ENCODE measurements at regions not wholly inside any gene's neighbourhood (a gene's known extent, or its start where the extent isn't known, plus 50 kb on each side); places are given as distances from the start of the nearest gene placed in this dataset.

DNA sequence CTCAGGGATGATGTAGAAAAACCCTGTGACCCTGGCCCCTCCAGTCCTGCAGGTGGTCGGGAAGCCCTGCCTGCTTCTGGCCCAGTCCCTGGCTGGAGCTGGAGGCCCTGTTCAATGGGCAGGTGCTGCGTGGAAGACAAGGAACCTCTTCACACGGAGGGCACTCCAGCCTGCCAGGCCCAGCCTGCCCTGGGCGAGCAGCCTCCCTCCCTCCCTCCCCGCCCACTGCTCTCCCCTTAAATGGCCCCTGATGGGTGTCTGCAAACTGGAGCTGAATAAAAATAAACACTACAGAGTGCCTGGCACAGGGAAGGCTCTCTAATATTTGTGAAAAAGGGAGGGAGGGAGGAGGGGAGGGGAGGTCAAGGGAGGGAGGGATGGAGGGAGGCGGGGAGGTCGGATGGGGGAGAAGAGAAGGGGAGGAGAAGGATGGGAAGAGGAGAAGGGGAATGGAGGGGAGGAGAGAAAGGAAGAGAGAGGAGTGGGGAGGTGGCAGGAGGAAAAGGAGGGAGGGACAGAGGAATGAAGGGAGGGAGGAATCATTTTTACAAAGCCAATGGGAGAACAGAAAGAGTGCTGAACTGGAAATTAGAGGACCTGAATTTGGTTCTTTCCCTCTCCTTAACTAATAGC is 222.8 kb upstream of the TNRC6C start:
- Mint-ChIP-seq H3K27ac (no peak overlapping the region), H3K9me3 (peaks cover 0 to 25% (median 7%) of the 10 kb centered on the region in 11 donors), H3K27me3 (peaks cover 0 to 41% (median 6%) of the 10 kb centered on the region in 5 donors), H3K36me3 (peaks cover 0 to 15% (median 5%) of the 10 kb centered on the region in 5 donors), H3K4me3 (no peak overlapping the region), H3K4me1 (peaks cover 0 to 1% (median 0%) of the 10 kb centered on the region in 7 donors)
- POLR2A ChIA-PET, result no interaction called here
- Histone ChIP-seq H3K4me1 (ENCODE audit: control insufficient read depth in 2 of 2, insufficient read depth in 2 of 2, low read length in 2 of 2) (no peaks in the 10 kb centered on the region), H3K27me3 (ENCODE audit: control insufficient read depth in 2 of 2, insufficient read depth in 2 of 2, low read length in 2 of 2) (peaks cover 0 to 5% of the 10 kb centered on the region in 2 donors), H3K27ac (ENCODE audit: low read depth, low read length) (no peak overlapping the region), H3K4me3 (ENCODE audit: low read length) (no peak overlapping the region), H3K36me3 (ENCODE audit: control insufficient read depth in 2 of 3, insufficient read depth in 3 of 3, low read length in 3 of 3) (no peaks in the 10 kb centered on the region), H3K9me3 (ENCODE audit: control insufficient read depth in 2 of 3, low read length in 3 of 3) (no peaks in the 10 kb centered on the region)
- DNase-seq, result no peak
- ATAC-seq, result no peak
- CTCF ChIA-PET, result interaction anchor here (0.8 kb wide), 1 partner anchor 193 kb away, joined by 4 read pairs; no protein-coding TSS in a partner anchor
- intact Hi-C loops (cut with micrococcal nuclease), result no loop called here

DNA sequence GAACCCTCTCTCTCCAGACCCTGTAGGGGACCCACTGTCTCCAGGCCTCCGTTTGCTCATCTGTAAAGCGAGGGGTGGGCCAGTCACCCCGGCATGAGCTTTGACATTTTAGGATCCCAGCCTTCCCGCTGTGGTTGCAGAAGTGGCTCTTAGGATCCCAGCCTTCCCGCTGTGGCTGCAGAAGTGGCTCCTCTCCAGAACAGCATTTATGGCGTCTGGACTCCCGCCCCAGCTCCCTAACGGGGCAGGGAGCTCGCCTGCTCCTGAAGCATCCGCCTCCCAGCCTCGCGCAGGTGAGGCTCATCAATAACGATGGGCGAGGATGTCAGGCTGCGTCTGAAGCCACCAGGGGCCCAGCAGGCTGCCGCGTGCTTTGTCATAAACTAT is 222.3 kb upstream of the TNRC6C start:
- no peak overlapping the region for H3K27ac ChIP-seq (ENCODE audit: low read depth, low read length)
- peaks cover 0 to 39% (median 6%) of the 10 kb centered on the region in 5 donors for H3K27me3 Mint-ChIP-seq
- peaks cover 0 to 3% (median 0%) of the 10 kb centered on the region in 7 donors for H3K4me1 Mint-ChIP-seq
- ChIA-PET CTCF (interaction anchor here (0.8 kb wide), 1 partner anchor 193 kb away, joined by 4 read pairs; no protein-coding TSS in a partner anchor), POLR2A (no interaction called here)
- H3K27me3 ChIP-seq (ENCODE audit: control insufficient read depth in 2 of 2, insufficient read depth in 2 of 2, low read length in 2 of 2), result peaks cover 0 to 5% of the 10 kb centered on the region in 2 donors
- DNase-seq (no peak), ATAC-seq (no peak)
- H3K36me3 ChIP-seq (ENCODE audit: control insufficient read depth in 2 of 3, insufficient read depth in 3 of 3, low read length in 3 of 3), result no peaks in the 10 kb centered on the region
- H3K9me3 ChIP-seq (ENCODE audit: control insufficient read depth in 2 of 3, low read length in 3 of 3), result no peaks in the 10 kb centered on the region
- intact Hi-C loops (cut with micrococcal nuclease), result no loop called here
- no peak overlapping the region for H3K27ac Mint-ChIP-seq
- H3K4me3 ChIP-seq (ENCODE audit: low read length), result no peak overlapping the region
- H3K36me3 Mint-ChIP-seq, result peaks cover 0 to 15% (median 5%) of the 10 kb centered on the region in 5 donors
- no peak overlapping the region for H3K4me3 Mint-ChIP-seq
- peaks cover 0 to 23% (median 7%) of the 10 kb centered on the region in 11 donors for H3K9me3 Mint-ChIP-seq
- H3K4me1 ChIP-seq (ENCODE audit: control insufficient read depth in 2 of 2, insufficient read depth in 2 of 2, low read length in 2 of 2), result no peaks in the 10 kb centered on the region

GRCh38 chr17:77736721-77737120 is 221.8 kb upstream of the TNRC6C start:
- peaks cover 0 to 22% (median 7%) of the 10 kb centered on the region in 11 donors for H3K9me3 Mint-ChIP-seq
- H3K9me3 ChIP-seq (ENCODE audit: control insufficient read depth in 2 of 3, low read length in 3 of 3), result no peaks in the 10 kb centered on the region
- peaks cover 0 to 15% (median 5%) of the 10 kb centered on the region in 5 donors for H3K36me3 Mint-ChIP-seq
- H3K4me3 ChIP-seq (ENCODE audit: low read length), result no peak overlapping the region
- intact Hi-C loops (cut with micrococcal nuclease), result no loop called here
- H3K27ac Mint-ChIP-seq, result no peak overlapping the region
- ChIA-PET CTCF (no interaction called here), POLR2A (no interaction called here)
- no peaks in the 10 kb centered on the region for H3K36me3 ChIP-seq (ENCODE audit: control insufficient read depth in 2 of 3, insufficient read depth in 3 of 3, low read length in 3 of 3)
- H3K4me1 ChIP-seq (ENCODE audit: control insufficient read depth in 2 of 2, insufficient read depth in 2 of 2, low read length in 2 of 2), result no peaks in the 10 kb centered on the region
- peaks cover 0 to 34% (median 6%) of the 10 kb centered on the region in 5 donors for H3K27me3 Mint-ChIP-seq
- no peak overlapping the region for H3K4me3 Mint-ChIP-seq
- H3K27me3 ChIP-seq (ENCODE audit: control insufficient read depth in 2 of 2, insufficient read depth in 2 of 2, low read length in 2 of 2), result peaks cover 0 to 5% of the 10 kb centered on the region in 2 donors
- no peak overlapping the region for H3K27ac ChIP-seq (ENCODE audit: low read depth, low read length)
- ATAC-seq, result no peak
- DNase-seq, result no peak
- peaks cover 0 to 3% (median 0%) of the 10 kb centered on the region in 7 donors for H3K4me1 Mint-ChIP-seq

GRCh38 chr17:77737442-77738265 is 220.8 kb upstream of the TNRC6C start:
- ChIA-PET POLR2A (no interaction called here), CTCF (no interaction called here)
- H3K4me1 Mint-ChIP-seq, result peaks cover 0 to 3% (median 0%) of the 10 kb centered on the region in 7 donors
- ATAC-seq, result no peak
- H3K27ac Mint-ChIP-seq, result no peak overlapping the region
- intact Hi-C loops (cut with micrococcal nuclease), result no loop called here
- no peak overlapping the region for H3K4me3 ChIP-seq (ENCODE audit: low read length)
- no peak overlapping the region for H3K4me3 Mint-ChIP-seq
- H3K36me3 ChIP-seq (ENCODE audit: control insufficient read depth in 2 of 3, insufficient read depth in 3 of 3, low read length in 3 of 3), result no peaks in the 10 kb centered on the region
- H3K27me3 Mint-ChIP-seq, result peaks cover 0 to 25% (median 6%) of the 10 kb centered on the region in 5 donors
- peaks cover 0 to 13% (median 4%) of the 10 kb centered on the region in 11 donors for H3K9me3 Mint-ChIP-seq
- no peak for DNase-seq
- H3K36me3 Mint-ChIP-seq, result peaks cover 0 to 13% (median 2%) of the 10 kb centered on the region in 5 donors
- H3K9me3 ChIP-seq (ENCODE audit: control insufficient read depth in 2 of 3, low read length in 3 of 3), result no peaks in the 10 kb centered on the region
- H3K27ac ChIP-seq (ENCODE audit: low read depth, low read length), result no peak overlapping the region
- no peaks in the 10 kb centered on the region for H3K4me1 ChIP-seq (ENCODE audit: control insufficient read depth in 2 of 2, insufficient read depth in 2 of 2, low read length in 2 of 2)
- peaks cover 0 to 5% of the 10 kb centered on the region in 2 donors for H3K27me3 ChIP-seq (ENCODE audit: control insufficient read depth in 2 of 2, insufficient read depth in 2 of 2, low read length in 2 of 2)

- Mint-ChIP-seq H3K9me3 (peaks cover 0 to under 1% (median 0%) of the 10 kb centered on the region in 11 donors), H3K27ac (no peak overlapping the region), H3K27me3 (peaks cover 0 to 12% (median 0%) of the 10 kb centered on the region in 5 donors), H3K36me3 (peaks cover 0 to under 1% (median 0%) of the 10 kb centered on the region in 5 donors), H3K4me3 (no peak overlapping the region), H3K4me1 (peaks cover 0 to 3% (median 0%) of the 10 kb centered on the region in 7 donors)
- CTCF ChIA-PET, result no interaction called here
- ATAC-seq, result no peak
- no peaks in the 10 kb centered on the region for H3K9me3 ChIP-seq (ENCODE audit: control insufficient read depth in 2 of 3, low read length in 3 of 3)
- H3K36me3 ChIP-seq (ENCODE audit: control insufficient read depth in 2 of 3, insufficient read depth in 3 of 3, low read length in 3 of 3), result no peaks in the 10 kb centered on the region
- H3K27me3 ChIP-seq (ENCODE audit: control insufficient read depth in 2 of 2, insufficient read depth in 2 of 2, low read length in 2 of 2), result peaks cover 0 to 5% of the 10 kb centered on the region in 2 donors
- DNase-seq, result peak in 1 of 9 donors; percentile 7
- H3K4me3 ChIP-seq (ENCODE audit: low read length), result no peak overlapping the region
- no peaks in the 10 kb centered on the region for H3K4me1 ChIP-seq (ENCODE audit: control insufficient read depth in 2 of 2, insufficient read depth in 2 of 2, low read length in 2 of 2)
- intact Hi-C loops (cut with micrococcal nuclease), result no loop called here
- POLR2A ChIA-PET, result no interaction called here
- no peak overlapping the region for H3K27ac ChIP-seq (ENCODE audit: low read depth, low read length)
Measured at GRCh38 chr17:77738751-77739531, 219.6 kb upstream of the TNRC6C start.

- Histone ChIP-seq H3K27ac (ENCODE audit: low read depth, low read length) (no peak overlapping the region), H3K36me3 (ENCODE audit: control insufficient read depth in 2 of 3, insufficient read depth in 3 of 3, low read length in 3 of 3) (no peaks in the 10 kb centered on the region), H3K4me1 (ENCODE audit: control insufficient read depth in 2 of 2, insufficient read depth in 2 of 2, low read length in 2 of 2) (no peaks in the 10 kb centered on the region), H3K9me3 (ENCODE audit: control insufficient read depth in 2 of 3, low read length in 3 of 3) (no peaks in the 10 kb centered on the region), H3K4me3 (ENCODE audit: low read length) (no peak overlapping the region), H3K27me3 (ENCODE audit: control insufficient read depth in 2 of 2, insufficient read depth in 2 of 2, low read length in 2 of 2) (no peaks in the 10 kb centered on the region)
- ChIA-PET CTCF (interaction anchor here (0.7 to 1.3 kb wide), 2 partner anchors 198 to 311 kb away, joined by 3 to 10 read pairs; no protein-coding TSS in a partner anchor), POLR2A (interaction anchor here (0.5 to 1.2 kb wide), 3 partner anchors 21 to 217 kb away, joined by 3 read pairs; no protein-coding TSS in a partner anchor)
- H3K4me1 Mint-ChIP-seq, result peaks cover 0 to 3% (median 0%) of the 10 kb centered on the region in 7 donors
- H3K9me3 Mint-ChIP-seq, result peaks cover 0 to 7% (median 0%) of the 10 kb centered on the region in 11 donors
- ATAC-seq (no peak), DNase-seq (no peak)
- intact Hi-C loops (cut with micrococcal nuclease), result no loop called here
- no peak overlapping the region for H3K4me3 Mint-ChIP-seq
- peaks cover 0 to 11% (median 0%) of the 10 kb centered on the region in 5 donors for H3K27me3 Mint-ChIP-seq
- H3K36me3 Mint-ChIP-seq, result no peaks in the 10 kb centered on the region
- H3K27ac Mint-ChIP-seq, result no peak overlapping the region
Measured at GRCh38 chr17:77740481-77740880, 218.0 kb upstream of the TNRC6C start.
